ENCODE measurements at regions not wholly inside any gene's neighbourhood (a gene's known extent, or its start where the extent isn't known, plus 50 kb on each side); places are given as distances from the start of the nearest gene placed in this dataset.
"Not testable (repeated sequence)": the region's sequence is repeated elsewhere in the genome, so short reads cannot be mapped to it uniquely, and the experiment has no call there.

DNA sequence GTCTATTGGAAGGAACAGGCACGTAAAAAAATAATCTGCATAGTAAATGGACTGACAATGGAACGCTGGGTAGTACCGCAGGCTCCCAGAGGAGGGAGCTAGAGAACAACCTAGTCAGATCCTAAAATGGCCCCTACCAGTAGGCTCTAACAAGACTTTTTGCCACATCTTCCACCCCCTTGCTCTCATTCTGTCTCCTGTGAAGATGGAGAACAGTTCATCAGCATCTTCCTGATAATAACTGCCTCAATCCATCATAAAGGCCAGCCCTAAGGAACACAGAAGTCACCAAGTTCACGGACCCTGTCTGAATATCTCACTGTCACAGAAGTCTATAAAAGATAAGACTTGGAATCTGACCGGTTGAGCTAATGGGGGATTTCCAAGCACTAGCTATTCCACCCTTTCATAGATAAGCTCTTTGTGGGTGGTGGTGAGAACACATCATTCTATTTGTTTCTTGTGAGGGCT, 133.4 kb downstream of the SLC1A3 start:
- DNase-seq: peak; percentile 76

GRCh38 chr5:36740259-36740898, 134.0 kb downstream of the SLC1A3 start:
- no peak for DNase-seq

DNA sequence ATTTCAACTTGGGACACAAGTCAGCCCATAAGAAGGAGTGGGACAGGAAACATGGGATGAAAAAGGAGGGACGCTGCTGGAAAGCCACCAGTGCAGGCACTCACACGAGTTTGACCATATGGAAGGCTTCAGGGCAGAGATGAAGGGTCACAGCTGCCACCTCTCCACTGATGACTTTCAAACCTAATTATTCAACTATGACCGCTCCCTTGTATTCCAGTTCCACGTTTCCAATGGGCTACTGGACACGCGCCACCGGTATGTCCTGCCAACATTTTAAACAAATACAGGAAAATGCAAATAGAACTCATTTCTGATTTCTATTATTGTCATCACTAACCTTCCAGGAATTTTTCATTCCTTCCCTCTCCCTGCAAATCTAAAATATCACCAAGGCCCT, 134.7 kb downstream of the SLC1A3 start:
- no peak for DNase-seq

DNA sequence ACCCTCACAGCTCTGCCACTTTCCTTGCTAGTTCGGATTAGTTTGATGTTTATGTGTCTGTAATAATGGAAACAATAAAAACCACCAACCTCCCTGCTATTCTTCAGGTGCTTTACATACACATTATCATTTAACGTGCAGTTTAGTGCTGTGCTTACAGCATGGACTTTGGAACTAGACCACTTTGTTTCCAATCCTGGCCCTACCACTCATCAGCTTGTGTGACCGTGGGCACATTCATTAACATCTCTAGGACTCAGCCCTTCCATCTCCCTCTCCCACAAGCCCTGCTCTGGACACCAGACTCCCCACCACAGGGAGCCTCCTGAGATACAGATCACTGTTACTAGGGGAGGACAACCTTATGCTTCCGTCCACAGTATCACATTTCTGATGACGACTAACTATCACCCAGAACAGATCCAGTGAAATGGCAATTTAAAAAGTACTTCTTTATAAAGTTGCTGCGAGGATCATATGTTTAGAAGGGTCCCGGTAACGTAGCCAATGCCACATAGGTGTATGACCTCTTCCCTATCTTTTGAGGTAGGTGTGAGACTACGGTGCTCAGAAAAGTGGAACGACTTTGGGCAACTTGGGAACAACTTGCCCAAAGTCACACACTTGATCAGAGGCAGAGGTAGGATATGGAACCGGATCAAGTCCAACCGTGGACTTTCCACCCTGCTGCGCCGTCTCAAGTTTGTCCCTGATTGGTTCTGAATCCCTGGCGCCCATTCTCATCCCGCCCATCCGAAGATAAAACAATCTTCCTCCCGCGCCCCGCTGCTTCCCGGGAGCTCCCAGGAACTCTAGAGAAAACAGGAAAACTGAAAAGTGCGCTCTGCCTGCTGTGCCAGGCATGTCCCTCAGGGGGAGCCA, 132.4 kb upstream of the NIPBL start:
- DNase-seq: peak; percentile 89

DNA sequence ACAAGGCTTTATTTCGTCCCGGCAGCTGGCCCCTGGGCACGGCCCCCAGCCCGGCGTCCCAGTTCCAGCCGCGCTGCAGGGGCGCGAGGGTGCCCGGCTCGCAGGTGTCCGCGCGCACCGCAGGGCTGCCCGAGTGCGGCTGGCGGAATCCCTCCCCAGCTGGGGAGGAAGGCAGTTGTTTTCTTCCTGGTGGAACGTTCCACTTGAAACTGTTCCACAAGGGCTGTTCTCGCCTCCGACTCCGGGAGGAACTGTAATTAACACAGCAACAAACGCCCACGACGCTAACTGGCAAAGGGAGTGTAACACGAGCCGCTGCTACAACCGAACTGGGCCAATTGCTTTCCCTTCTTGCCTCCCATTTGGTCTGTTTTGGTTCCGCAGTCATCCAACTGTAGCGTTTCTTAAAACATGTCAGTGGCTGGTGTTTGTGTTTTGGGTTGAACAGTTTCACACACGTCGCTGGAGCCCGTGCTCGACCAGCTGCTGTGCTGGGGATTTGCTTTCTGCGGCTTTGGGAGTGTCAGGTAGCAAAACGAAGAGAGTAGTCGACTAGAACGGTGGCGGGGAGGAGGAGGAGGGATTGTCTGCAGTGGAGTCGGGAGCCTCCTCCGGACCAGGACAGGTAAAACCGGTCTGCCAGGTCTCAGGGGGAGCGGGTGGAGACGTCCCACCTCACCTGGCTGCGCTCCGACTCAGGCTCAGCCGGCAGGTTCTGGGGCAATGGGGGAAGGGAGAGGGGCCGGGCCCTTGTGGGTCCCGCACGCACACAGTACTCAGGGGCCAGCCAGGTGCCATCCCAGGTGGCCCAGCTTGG, 131.6 kb upstream of the NIPBL start:
- DNase-seq: peak; percentile 57

DNA sequence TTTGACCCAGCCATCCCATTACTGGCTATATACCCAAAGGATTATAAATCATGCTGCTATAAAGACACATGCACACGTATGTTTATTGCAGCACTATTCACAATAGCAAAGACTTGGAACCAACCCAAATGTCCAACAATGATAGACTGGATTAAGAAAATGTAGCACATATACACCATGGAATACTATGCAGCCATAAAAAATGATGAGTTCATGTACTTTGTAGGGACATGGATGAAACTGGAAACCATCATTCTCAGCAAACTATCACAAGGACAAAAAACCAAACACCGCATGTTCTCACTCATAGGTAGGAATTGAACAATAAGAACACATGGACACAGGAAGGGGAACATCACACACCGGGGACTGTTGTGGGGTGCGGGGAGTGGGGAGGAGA, 128.8 kb upstream of the NIPBL start:
- DNase-seq: not testable (repeated sequence)

GRCh38 chr5:36751886-36752285, 124.7 kb upstream of the NIPBL start:
- DNase-seq: no peak

GRCh38 chr5:36755342-36755741, 121.2 kb upstream of the NIPBL start:
- DNase-seq: no peak

DNA sequence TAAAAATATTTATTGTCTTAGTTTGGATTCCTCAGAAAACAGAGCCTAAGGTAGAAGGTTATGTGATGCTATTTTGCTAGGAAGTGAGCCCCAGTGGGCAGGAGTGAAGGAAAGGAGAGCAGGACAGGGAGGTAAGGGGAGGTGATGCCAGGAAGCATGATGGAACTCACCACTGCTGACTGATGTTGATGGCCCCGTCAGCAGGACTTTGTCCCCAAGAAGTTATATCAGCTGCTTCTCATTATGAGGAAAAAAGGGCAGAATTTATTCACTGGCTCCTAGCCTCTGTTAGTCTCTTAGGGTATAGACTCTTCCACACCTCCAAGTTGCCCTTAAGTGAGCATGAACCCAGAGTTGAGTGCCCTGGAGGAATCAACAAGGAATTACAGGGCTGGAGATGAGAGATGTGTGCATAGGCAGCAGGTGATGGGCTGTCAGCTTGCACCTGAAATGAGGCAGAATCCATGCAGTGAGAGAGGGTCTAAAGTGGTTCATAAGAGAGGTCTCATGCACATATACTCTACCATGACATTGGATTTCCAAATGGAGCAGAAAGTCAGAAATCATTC, 120.6 kb upstream of the NIPBL start:
- DNase-seq: no peak

DNA sequence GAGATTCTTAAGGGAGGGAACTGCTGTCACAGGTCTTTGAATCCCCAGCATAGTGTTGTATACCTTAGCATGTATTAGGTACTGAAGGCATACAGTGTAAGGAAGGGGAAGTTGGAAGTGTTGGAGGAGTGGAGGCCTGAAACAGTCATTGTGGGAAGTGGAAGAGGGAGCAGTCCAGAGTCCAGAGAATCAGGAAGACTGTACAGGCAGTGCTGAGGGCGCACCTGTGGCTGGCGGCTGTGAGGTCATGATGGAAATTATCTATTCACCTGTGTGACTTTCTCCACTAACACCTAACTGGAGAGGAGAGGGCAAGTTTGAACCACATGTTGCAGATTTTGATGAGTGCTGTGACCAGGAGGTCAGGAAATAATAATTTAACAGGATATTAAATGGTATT, 119.7 kb upstream of the NIPBL start:
- no peak for DNase-seq

GRCh38 chr5:36759117-36759516, 117.5 kb upstream of the NIPBL start:
- DNase-seq: no peak

DNA sequence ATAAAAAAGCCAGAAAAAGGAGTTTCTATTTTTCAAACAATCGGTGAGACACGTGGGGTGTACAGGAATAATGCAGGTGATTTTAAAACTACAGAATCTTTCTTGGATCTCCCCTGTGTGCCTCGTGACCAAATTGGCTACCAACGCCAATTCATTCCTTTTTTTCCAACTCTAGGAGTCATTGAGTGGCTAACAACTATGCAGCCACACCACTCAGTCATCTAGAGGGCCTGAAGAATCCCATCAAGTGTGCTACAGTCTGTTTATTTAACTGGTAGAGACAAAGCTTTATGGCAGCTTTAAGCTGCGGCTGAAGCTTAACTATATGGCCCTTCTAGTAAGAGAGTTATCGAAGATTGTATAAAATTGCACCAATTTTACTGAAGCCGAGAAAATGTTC, 113.1 kb upstream of the NIPBL start:
- no peak for DNase-seq

DNA sequence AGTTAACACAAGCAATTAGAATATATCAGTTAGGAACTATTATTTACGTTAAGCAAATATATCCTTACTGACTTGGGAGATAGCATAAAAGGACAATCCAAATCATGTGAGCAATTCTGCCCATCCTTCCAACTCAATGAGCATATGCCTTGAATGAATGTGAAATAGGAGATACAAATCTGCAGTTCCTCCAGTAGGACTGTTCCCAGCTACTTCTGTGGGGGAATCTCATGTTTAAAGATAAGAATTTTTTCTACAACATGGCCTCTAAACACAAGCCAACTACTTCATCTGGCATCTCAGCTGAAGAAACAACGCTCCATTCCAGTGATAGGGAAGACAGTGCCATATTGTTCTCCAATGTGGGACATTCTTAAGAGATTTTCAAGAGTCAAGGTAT, 110.7 kb upstream of the NIPBL start:
- DNase-seq: no peak

GRCh38 chr5:36766981-36767380, 109.6 kb upstream of the NIPBL start:
- DNase-seq: no peak

- no peak for DNase-seq
Observed at GRCh38 chr5:36768450-36768849, 108.1 kb upstream of the NIPBL start.

DNA sequence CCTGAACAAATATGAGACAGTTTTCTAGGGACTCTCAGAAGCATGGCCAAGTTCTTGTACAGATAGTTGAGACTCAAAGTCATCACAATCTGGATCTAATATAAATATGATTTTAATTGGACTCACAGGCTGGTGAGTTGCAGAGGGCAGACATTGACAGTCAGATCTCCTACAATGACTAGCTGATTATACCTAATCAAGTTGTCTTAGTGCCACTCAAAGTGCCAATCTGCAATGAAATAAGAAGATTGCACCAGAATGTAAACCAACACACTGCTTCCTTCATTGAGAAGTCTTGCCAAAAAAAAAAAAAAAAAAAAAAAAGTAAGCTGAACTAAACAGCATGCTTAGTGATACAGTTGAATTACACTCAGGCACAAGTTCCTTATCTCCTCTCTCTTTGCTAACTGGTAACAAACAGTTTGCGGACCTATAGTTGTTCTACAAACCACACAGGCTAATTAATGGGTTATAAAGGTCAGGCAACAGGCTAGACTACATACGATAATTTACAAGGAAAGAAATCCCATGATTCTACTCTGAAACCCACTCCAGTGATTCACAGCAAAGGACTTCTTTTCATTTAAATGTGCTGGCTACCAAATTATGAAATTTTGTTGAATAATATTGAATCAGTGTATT, 107.3 kb upstream of the NIPBL start:
- no peak for DNase-seq

DNA sequence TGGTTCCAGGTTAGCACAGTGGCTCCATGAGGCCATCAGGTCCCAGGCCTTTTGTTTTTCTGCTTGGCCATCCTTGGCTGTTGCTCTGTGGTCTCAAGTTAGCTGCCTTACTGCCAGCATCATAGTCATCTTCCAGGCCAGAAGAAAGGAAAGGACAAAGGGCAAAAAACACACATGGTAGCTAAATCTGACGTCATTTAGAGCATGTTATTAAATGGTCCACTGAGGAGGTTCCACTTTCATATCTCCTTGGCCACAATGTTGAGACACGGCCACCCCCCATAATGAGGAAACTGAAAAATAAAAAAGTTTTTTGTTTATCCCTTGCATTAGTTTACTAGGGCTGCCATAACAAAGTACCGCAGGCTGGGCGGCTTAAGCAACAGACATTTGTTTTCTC, 106.4 kb upstream of the NIPBL start:
- DNase-seq: no peak

- no peak for DNase-seq
Observed at GRCh38 chr5:36772276-36773140, 104.1 kb upstream of the NIPBL start.

DNA sequence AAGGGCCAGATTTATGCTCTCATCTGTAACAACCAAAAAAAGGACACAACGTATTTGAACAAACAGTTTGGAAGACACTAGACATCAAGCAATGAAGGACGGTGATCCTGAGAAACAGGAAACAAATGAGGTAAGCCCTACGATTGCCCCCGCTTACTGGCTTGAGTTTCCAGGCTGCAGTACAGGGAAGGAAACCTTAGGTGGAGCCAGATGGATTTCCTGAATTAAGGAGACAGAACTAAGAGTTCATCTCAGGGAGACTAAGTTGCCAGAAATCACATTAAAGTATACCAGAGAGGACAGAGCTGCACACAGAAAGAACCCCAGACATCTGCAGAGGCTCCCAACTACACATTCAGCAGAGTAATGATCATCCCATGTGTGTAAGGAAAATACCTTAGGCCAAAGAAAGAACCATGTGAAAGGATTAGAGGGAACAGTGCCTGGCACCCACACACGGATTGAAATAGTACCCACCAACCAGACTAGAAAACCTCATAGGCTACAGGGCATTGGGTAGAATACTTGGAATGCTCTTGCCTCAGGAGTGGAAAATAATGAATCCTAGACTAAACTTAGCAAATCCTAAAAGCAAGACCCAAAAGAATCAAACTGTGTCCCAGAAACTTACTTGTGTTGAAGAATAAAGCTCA, 99.3 kb upstream of the NIPBL start:
- peak; percentile 24 for DNase-seq

DNA sequence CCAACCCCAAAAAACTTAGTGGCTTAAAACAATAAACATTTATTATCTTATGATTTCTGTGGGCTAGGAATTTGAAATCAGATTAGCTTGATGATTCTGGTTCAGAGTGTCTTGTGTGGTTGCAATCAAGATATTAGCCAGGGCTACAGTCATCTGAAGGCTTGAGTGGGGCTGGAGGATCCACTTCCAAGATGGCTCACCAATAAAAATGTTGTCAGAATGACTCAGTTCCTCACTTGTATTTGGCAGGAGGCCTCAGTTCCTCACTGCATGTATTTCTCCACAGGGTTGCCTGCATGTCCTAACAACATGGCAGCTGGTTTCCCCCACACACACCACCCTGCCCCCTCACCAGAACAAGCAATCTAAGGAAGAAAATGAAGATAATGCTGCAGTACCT, 98.2 kb upstream of the NIPBL start:
- no peak for DNase-seq

DNA sequence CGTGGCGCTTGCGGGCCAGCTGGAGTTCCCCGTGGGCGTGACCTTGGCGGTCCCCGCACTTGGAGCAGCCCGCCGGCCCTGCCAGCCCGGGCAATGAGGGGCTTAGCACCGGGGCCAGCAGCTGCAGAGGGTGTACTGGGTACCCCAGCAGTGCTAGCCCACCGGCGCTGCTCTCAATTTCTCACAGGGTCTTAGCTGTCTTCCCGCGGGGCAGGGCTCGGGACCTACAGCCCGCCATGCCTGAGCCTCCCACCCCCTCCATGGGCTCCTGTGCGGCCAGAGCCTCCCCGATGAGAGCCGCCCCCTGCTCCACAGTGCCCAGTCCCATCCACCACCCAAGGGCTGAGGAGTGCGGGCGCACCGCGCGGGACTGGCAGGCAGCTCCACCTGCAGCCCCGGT, 94.0 kb upstream of the NIPBL start:
- not testable (repeated sequence) for DNase-seq
